HG02571 (cell line): ENCODE measurements at regions not wholly inside any gene's neighbourhood (a gene's known extent, or its start where the extent isn't known, plus 50 kb on each side); places are given as distances from the start of the nearest gene placed in this dataset.

ENCODE experiments used
- ATAC-seq: cut with Tn5 transposase; IDR thresholded peaks from one replicate; pipeline ENCODE4 v1.9.1; 2021; ENCODE audit warnings: mild to moderate bottlenecking, moderate library complexity; ENCODE audit not compliant: unreplicated experiment

GRCh38 chr16:64470916-64471315, 650.9 kb downstream of the CDH11 start:
- no peak for ATAC-seq

GRCh38 chr16:64469906-64470702, 651.8 kb downstream of the CDH11 start:
- ATAC-seq = no peak

- ATAC-seq = no peak
Observed at GRCh38 chr16:64469351-64469750, 652.5 kb downstream of the CDH11 start.

DNA sequence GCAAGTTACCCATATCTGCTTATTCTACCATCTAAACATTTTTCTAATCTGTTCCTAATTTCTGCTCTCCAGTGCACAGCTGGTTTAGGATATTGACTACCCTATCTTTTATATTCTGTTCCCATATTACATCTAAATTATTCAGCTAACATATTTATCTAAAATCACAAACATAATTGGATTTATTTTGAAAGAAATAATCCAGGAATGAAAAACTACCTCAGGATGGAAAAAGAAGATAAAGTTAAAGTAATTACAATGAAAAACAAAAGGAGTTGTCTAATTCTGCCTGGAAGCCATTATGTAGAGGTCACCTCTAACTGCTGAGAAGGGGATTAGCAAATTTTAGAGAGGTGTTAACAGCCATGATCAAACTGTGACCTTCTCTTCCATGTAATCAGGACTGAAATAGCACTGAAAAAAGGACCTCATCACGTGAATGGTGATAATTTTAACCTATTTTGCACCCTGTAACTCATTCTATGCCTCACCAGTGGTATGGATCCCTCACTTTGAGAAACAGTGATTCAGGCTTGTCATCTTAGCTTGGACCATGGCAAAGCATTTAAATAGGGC, 653.3 kb downstream of the CDH11 start:
- no peak for ATAC-seq

GRCh38 chr16:64459821-64460220, 662.0 kb downstream of the CDH11 start:
- ATAC-seq = no peak

GRCh38 chr16:64459402-64459801, 662.5 kb downstream of the CDH11 start:
- ATAC-seq = no peak

GRCh38 chr16:64455275-64455674, 666.6 kb downstream of the CDH11 start:
- ATAC-seq = no peak

- no peak for ATAC-seq
Observed at GRCh38 chr16:64453646-64454045, 668.2 kb downstream of the CDH11 start.

DNA sequence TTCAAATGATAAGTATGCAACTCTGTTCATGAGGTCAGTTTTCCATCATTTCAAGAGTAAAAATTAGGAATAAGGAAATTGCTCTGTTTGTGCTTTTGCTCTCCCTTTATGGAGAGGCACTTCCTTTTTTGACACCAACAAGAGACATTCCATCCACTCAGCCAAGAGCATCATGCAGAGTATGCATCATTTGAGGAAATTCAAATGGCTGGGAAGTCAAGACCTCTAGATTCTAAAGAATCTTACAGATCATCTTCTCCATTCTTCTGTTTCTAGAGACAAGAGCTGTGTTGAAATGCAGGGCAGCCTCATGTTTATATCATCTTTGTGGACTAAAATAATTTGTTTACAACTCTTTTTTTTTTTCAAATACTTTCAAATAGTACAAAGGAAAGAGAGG, 669.4 kb downstream of the CDH11 start:
- ATAC-seq = no peak

DNA sequence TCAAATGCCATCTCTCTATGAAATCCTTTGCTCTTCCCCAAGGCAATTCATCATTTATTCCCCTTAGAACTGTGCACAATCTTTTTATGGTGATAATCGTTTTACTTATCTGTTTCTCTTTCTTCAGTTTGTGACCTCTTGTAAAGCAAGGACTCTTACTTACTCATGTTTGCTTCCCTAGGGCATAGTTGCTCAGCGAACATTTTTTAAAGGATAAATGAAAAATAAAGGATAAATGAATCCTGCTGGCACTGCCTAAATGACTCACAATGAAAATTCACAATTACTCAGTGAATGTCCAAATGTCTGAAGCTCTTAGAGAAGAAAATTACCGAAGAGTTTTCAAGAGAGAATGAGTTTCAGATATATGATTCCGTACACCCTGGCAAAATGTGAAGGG, 671.7 kb downstream of the CDH11 start:
- no peak for ATAC-seq

DNA sequence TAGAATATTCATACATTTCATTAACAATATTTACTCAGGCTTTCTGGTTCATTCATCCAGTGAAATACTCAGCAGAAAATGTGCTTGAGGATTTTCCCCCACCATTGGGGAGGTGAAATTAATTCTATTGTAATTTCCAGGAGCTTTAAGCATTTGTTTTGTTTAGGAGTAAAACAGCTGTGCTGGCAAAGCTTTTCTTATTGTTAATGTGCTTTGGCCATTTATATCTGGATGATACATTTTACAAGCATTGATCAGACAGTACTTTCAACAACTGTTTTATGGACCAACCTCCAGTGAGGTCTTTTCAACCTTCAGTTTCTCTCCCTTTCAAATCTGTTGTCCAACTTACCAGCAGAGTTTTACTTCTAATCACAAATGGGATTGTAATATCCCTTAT, 672.4 kb downstream of the CDH11 start:
- no peak for ATAC-seq

GRCh38 chr16:64445649-64446048, 676.2 kb downstream of the CDH11 start:
- ATAC-seq = no peak

GRCh38 chr16:64445245-64445644, 676.6 kb downstream of the CDH11 start:
- no peak for ATAC-seq

DNA sequence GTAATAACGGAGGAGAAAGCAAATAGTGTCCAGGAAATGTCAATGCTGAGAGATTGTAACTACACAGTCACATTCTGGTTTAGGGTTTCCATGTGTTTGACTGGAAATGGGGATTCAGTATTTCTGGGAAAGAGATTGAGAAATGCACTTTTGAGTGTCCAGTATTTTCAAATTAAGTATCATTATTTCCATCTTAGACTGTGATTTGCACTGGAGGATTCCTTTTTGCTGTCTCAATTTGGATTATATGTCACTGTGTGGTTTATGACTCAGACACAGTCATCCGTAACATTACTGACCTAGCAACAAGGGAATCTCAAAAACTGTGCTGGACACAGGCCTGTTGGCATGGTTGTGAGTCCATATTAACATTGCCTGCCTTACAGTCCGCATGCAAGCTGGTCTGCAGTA, 681.4 kb downstream of the CDH11 start:
- no peak for ATAC-seq

GRCh38 chr16:64440005-64440404, 681.9 kb downstream of the CDH11 start:
- ATAC-seq = no peak

DNA sequence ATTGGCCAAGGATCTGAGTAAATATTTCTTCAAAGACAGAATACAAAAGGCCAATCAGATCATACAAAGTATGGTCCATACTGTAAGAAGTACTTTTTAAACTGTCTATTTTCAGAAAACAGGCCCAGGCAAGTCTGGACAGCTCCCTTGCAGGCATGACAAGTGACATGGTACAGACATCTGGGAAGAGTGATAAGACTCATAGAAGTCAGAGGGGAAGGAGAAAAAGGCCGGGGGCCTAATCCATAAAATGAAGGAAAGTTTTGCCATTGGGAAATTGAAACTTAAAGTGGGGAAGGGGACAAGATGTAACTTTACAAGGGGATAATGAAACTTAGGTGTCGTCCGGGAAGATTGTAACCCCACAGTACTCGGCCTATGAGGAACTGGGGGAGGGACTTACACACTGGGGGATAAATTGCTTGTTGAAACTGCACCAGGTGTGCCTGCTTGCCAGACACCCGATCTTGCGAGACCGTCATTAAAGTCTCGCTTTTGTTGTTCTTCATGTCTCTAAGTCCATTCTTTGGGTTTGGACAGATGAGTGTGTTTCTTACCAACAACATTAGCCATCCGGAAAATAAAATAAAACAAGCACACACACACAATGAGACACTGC, 684.0 kb downstream of the CDH11 start:
- ATAC-seq = no peak

DNA sequence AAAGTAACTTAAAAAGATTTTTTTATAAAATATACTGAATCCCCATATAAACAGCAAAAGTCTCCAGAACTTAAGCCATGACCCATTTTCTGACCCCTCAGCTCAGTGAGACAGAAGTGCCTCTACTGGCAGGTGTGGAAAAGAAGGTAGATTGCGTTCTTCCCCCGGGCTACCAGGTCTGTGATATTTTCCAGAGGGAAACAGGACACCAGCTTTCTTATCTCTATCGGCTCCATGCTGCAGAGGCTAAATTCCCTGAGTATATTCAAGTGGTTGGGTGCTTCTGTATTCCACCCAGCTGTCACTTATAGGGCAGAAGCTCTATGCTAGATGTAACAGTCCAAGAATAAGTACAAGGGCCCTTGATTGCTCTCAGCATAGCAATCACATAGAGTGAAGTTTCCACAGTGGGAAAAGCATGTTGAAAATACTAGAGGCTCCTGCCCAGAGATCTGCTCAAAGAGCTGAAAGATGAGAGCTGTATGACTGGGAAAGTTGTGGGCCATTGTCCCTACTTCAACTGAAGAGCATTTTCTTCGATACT, 687.3 kb downstream of the CDH11 start:
- no peak for ATAC-seq

- ATAC-seq = no peak
Observed at GRCh38 chr16:64428463-64429113, 693.3 kb downstream of the CDH11 start.

DNA sequence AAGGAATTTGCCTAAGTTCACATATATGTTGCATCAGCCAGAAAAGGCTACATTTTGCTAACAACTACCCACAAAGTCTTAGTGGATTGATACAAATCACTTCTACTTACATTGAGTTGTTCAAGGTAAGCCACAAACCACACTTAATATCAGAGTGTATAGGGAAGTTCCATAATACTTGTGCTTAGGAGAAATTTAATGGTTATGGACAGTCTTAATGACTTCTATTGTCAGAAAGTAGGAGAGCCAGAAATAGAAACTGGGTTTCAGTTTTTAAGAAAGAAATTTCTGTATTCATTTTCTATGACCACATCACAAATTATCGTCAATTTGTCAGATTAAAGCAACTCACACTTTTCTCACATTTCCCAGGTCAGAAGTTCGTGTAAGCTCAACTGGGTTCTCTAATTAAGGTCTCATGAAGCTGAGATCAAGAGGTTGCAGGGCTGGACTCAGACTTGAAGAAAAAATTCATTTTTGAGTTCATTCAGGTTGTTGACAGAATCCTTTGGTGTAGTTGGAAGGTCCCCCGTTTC, 695.7 kb downstream of the CDH11 start:
- ATAC-seq = no peak

- no peak for ATAC-seq
Observed at GRCh38 chr16:64425381-64425780, 696.5 kb downstream of the CDH11 start.

DNA sequence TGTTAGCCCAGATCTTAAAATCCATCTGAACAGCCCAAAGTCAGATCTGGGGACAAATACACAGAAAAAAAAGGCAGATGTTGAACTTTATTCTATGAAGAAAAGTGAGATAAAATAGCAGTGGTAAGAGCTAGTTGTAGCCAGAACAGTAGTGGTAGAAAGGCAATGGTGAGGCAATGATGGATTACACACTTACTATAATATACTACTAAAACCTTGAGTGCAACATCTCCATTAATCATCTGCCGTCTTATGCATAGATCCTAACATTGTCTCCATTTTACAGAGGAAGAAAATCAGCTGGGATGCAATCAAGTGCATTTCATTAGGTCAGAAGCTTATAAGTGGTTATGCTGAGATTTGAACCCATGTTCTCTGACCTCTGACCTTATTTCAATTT, 699.6 kb downstream of the CDH11 start:
- no peak for ATAC-seq
